ENCODE measurements at regions not wholly inside any gene's neighbourhood (a gene's known extent, or its start where the extent isn't known, plus 50 kb on each side); places are given as distances from the start of the nearest gene placed in this dataset.

DNA sequence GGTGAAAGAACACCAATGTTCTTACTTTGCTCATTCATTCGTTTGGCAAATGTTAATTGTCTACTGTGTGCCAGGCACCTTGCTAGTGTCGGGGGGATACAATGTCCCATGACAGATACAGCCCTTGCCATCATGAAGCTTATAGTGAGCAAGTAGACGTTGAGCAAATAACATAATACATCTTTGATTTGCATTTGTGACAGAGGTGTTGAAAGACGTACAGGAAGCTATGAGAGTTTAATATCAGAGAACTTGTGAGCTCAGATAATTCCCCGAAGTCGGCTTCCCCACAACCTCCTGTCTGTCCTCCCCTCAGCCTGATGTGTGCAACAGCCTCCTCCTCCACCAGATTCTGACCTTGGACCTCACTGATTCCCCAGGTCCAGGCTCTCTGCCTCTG lies 138.0 kb upstream of the SDK2 start:
- Histone ChIP-seq H3K9me3 (ENCODE audit: low read length) (no peaks in the 10 kb centered on the region), H3K9me2 (ENCODE audit: insufficient read depth, low read length) (no peaks in the 10 kb centered on the region), H2AFZ (ENCODE audit: low read depth, low read length) (no peak overlapping the region), H3F3A (ENCODE audit: insufficient read depth, low read length, poor library complexity, severe bottlenecking) (peaks cover 3% of the 10 kb centered on the region), H3K4me2 (ENCODE audit: low read length) (no peak overlapping the region), H3K9ac (ENCODE audit: low read length) (no peak overlapping the region), H4K20me1 (ENCODE audit: insufficient read depth) (no peaks in the 10 kb centered on the region), H3K79me2 (replicated peaks; ENCODE audit: insufficient read depth, low read length) (no peaks in the 10 kb centered on the region), H3K27me3 (ENCODE audit: insufficient read depth, low read depth, low read length) (no peaks in the 10 kb centered on the region), H3K36me3 (ENCODE audit: insufficient read depth, low read length) (no peaks in the 10 kb centered on the region), H3K4me3 (ENCODE audit: low read length) (no peak overlapping the region), H3K27ac (ENCODE audit: low read length) (no peak overlapping the region)
- TF ChIP-seq TAF1 (IDR thresholded peaks at IDR 0.05; ENCODE audit: low read depth) (no peak), MXI1 (conservative IDR thresholded peaks at IDR 0.05; ENCODE audit: poor library complexity, severe bottlenecking) (no peak), SMC3 (conservative IDR thresholded peaks at IDR 0.05; ENCODE audit: poor library complexity) (no peak), EZH2 (IDR thresholded peaks at IDR 0.05; ENCODE audit: borderline replicate concordance, insufficient read depth, low read length, poor library complexity, severe bottlenecking) (no peak), RAD21 (conservative IDR thresholded peaks at IDR 0.05) (no peak), POLR2AphosphoS5 (IDR thresholded peaks at IDR 0.05) (no peak), EP300 (conservative IDR thresholded peaks at IDR 0.05; ENCODE audit: poor library complexity, severe bottlenecking) (no peak)
- TF ChIP-seq, protein P1, sequence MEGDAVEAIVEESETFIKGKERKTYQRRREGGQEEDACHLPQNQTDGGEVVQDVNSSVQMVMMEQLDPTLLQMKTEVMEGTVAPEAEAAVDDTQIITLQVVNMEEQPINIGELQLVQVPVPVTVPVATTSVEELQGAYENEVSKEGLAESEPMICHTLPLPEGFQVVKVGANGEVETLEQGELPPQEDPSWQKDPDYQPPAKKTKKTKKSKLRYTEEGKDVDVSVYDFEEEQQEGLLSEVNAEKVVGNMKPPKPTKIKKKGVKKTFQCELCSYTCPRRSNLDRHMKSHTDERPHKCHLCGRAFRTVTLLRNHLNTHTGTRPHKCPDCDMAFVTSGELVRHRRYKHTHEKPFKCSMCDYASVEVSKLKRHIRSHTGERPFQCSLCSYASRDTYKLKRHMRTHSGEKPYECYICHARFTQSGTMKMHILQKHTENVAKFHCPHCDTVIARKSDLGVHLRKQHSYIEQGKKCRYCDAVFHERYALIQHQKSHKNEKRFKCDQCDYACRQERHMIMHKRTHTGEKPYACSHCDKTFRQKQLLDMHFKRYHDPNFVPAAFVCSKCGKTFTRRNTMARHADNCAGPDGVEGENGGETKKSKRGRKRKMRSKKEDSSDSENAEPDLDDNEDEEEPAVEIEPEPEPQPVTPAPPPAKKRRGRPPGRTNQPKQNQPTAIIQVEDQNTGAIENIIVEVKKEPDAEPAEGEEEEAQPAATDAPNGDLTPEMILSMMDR (IDR thresholded peaks at IDR 0.05; ENCODE audit: poor library complexity, severe bottlenecking): no peak
- TF ChIP-seq, protein P2, sequence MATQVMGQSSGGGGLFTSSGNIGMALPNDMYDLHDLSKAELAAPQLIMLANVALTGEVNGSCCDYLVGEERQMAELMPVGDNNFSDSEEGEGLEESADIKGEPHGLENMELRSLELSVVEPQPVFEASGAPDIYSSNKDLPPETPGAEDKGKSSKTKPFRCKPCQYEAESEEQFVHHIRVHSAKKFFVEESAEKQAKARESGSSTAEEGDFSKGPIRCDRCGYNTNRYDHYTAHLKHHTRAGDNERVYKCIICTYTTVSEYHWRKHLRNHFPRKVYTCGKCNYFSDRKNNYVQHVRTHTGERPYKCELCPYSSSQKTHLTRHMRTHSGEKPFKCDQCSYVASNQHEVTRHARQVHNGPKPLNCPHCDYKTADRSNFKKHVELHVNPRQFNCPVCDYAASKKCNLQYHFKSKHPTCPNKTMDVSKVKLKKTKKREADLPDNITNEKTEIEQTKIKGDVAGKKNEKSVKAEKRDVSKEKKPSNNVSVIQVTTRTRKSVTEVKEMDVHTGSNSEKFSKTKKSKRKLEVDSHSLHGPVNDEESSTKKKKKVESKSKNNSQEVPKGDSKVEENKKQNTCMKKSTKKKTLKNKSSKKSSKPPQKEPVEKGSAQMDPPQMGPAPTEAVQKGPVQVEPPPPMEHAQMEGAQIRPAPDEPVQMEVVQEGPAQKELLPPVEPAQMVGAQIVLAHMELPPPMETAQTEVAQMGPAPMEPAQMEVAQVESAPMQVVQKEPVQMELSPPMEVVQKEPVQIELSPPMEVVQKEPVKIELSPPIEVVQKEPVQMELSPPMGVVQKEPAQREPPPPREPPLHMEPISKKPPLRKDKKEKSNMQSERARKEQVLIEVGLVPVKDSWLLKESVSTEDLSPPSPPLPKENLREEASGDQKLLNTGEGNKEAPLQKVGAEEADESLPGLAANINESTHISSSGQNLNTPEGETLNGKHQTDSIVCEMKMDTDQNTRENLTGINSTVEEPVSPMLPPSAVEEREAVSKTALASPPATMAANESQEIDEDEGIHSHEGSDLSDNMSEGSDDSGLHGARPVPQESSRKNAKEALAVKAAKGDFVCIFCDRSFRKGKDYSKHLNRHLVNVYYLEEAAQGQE (IDR thresholded peaks at IDR 0.05; ENCODE audit: borderline replicate concordance): no peak

DNA sequence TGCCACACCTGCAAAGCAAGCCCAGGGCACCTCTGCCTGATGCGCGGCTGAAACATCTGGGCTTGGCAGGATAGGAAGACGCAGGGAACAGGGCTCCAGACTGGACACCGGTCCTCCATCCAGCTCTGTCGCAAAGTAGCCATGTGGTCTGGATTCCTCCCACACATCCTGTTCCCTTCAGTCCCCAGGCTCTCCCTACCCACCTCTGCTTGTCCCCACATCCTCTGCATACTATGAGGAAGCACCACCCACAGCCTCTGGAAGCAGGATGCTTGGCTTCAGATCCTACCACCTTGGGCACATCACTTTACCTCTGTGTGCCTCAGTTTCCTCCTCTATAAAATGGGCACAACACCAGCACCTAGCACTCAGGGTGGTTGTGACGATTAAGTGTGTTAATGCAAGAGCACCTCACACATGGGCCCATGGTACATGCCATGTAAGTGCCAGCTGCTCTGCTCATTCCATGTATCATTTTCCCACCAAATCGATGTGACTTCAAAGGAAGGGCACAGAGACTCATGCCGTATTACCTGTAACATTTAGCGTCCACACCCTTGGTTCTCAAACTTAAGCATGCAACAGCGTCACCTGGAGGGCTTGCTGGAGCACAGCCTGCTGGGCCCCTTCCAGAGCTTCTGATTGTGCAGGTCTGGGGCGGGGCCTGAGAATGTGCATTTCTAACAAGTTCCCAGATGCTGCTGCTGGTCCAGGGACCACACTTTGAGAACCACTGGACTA lies 138.6 kb upstream of the SDK2 start:
- no peak overlapping the region for H2AFZ ChIP-seq (ENCODE audit: low read depth, low read length)
- no peaks in the 10 kb centered on the region for H3K36me3 ChIP-seq (ENCODE audit: insufficient read depth, low read length)

More for the DNA sequence above, 138.6 kb upstream of the SDK2 start:
- Histone ChIP-seq H3K9me2 (ENCODE audit: insufficient read depth, low read length) (no peaks in the 10 kb centered on the region), H3K27ac (ENCODE audit: low read length) (no peak overlapping the region), H3K79me2 (replicated peaks; ENCODE audit: insufficient read depth, low read length) (no peaks in the 10 kb centered on the region), H3K27me3 (ENCODE audit: insufficient read depth, low read depth, low read length) (no peaks in the 10 kb centered on the region), H4K20me1 (ENCODE audit: insufficient read depth) (no peaks in the 10 kb centered on the region), H3K9ac (ENCODE audit: low read length) (no peak overlapping the region), H3K4me3 (ENCODE audit: low read length) (no peak overlapping the region), H3F3A (ENCODE audit: insufficient read depth, low read length, poor library complexity, severe bottlenecking) (peaks cover 3% of the 10 kb centered on the region), H3K9me3 (ENCODE audit: low read length) (no peaks in the 10 kb centered on the region), H3K4me2 (ENCODE audit: low read length) (no peak overlapping the region)
- TF ChIP-seq EP300 (conservative IDR thresholded peaks at IDR 0.05; ENCODE audit: poor library complexity, severe bottlenecking) (no peak), MXI1 (conservative IDR thresholded peaks at IDR 0.05; ENCODE audit: poor library complexity, severe bottlenecking) (no peak), POLR2AphosphoS5 (IDR thresholded peaks at IDR 0.05) (no peak), TAF1 (IDR thresholded peaks at IDR 0.05; ENCODE audit: low read depth) (no peak), EZH2 (IDR thresholded peaks at IDR 0.05; ENCODE audit: borderline replicate concordance, insufficient read depth, low read length, poor library complexity, severe bottlenecking) (no peak)
- TF ChIP-seq, protein P2 (IDR thresholded peaks at IDR 0.05; ENCODE audit: borderline replicate concordance): no peak

Data from neural cell (in vitro differentiated cells).